Activated naive CD8-positive, alpha-beta T cell treated with anti-CD3 and anti-CD28 coated beads, Interleukin-2, amount 10 ng/mL, durations not matched to agents 7 days and 5 days (primary cell): ENCODE measurements at regions not wholly inside any gene's neighbourhood (a gene's known extent, or its start where the extent isn't known, plus 50 kb on each side); places are given as distances from the start of the nearest gene placed in this dataset.

Experiments
- ATAC-seq: fragments of 150-1000 bp; cut with Tn5 transposase; one replicate; pipeline ENCODE4 v1.10.0; 2021; ENCODE audit warnings: low read depth, moderate library complexity
- POLR2A ChIA-PET: fragments of 350-600 bp; sonication (Branson Sonifier 250); formaldehyde crosslinking; loops from one replicate; lab custom pipeline; 2021; ENCODE audit warnings: antibody characterized with exemption; lab: Charles Lee
- DNase-seq: peaks from one replicate; pipeline ENCODE4 v3.0.0; 2021
- H3K27ac Mint-ChIP-seq: one replicate; pipeline ENCODE4 v1.8.0; 2022; ENCODE audit warnings: mild to moderate bottlenecking, mixed read lengths
- H3K27me3 Mint-ChIP-seq: one replicate; pipeline ENCODE4 v1.8.0; 2022; ENCODE audit warnings: mild to moderate bottlenecking, moderate library complexity, mixed read lengths
- H3K36me3 Mint-ChIP-seq: one replicate; pipeline ENCODE4 v1.8.0; 2021; ENCODE audit warnings: mild to moderate bottlenecking, mixed read lengths
- H3K4me1 Mint-ChIP-seq: one replicate; pipeline ENCODE4 v1.8.0; 2021; ENCODE audit warnings: mixed read lengths
- H3K4me3 Mint-ChIP-seq: one replicate; pipeline ENCODE4 v1.8.0; 2022; ENCODE audit warnings: mild to moderate bottlenecking, moderate library complexity, mixed read lengths
- H3K9me3 Mint-ChIP-seq: one replicate; pipeline ENCODE4 v1.8.0; 2021; ENCODE audit warnings: mixed read lengths

DNA sequence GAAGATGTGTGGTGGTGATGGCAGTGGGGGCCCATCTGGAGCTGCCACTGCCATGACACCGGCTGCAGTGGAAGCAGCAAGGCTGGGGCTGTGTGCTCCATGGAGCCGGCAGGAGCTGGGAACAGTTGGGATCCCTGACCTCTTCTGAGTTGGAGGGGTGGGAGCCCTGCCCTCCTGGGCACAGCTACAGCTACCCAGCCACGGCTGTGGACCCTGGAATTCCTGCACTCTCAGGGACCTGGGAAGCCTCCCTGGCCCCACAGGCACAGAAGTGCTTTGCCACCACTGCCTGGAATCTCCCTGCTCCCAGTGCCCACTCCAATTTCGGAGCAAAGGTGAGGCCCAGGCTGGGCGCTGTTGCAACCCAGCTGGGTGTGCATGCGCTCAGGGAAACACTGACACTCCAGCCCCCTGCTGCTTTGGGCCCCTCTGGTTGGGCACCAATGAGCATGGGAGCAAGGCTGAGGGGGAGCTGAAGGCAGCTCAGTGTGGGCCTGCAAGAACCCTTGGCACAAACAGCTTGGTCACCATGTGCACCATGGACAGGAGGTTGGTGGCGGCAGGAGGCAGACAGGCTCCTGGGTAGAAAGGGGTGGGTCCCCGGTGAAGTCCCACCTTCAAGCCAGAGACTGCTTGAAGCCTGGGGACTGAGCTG is 817.6 kb downstream of the KCNT2 start:
- Mint-ChIP-seq H3K27me3 (no peaks in the 10 kb centered on the region), H3K27ac (no peak overlapping the region), H3K36me3 (no peaks in the 10 kb centered on the region), H3K4me3 (no peak overlapping the region), H3K9me3 (peaks cover 2% of the 10 kb centered on the region), H3K4me1 (no peaks in the 10 kb centered on the region)
- DNase-seq: no peak
- no peak for ATAC-seq
- POLR2A ChIA-PET: no interaction called here

DNA sequence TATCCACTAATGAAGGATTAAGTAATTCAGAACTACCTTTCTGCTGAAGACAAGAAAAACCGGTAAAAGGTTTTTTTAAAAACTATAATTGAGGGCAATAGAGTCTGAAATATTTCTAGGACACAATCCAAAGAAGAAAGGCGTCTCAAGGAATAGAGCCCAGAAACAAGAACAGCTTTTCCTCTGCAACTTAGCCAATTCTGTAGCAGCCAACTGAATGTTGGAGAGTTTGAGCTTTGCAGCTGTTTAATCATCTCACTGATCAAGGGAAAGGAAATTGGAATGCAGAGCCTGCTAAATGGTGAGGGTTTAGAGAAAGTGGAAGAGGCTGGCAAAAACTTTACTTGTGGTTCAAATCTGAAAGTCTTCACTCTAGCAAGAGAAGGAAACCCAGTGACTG is 818.9 kb downstream of the KCNT2 start:
- Mint-ChIP-seq H3K27me3 (no peaks in the 10 kb centered on the region), H3K4me1 (no peaks in the 10 kb centered on the region), H3K4me3 (no peak overlapping the region), H3K36me3 (no peaks in the 10 kb centered on the region), H3K27ac (no peak overlapping the region), H3K9me3 (peaks cover 4% of the 10 kb centered on the region)
- DNase-seq (no peak), ATAC-seq (no peak)
- POLR2A ChIA-PET: no interaction called here

DNA sequence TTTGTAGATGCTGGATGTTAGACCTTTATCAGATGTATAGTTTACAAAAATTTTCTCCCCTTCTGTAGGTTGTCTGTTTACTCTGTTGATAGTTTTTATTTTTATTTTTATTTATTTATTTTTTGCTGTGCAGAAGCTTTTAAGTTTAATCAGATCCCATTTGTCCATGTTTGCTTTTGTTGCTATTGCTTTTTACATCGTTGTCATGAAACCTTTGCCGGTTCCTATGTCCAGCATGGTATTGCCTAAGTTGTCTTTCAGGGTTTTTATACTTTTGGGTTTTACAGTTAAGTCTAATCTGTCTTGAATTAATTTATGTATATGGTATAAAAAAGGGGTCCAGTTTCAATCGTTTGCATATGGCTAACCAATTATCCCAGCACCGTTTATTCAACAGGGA is 819.5 kb downstream of the KCNT2 start:
- no peaks in the 10 kb centered on the region for H3K27me3 Mint-ChIP-seq
- H3K4me3 Mint-ChIP-seq: no peak overlapping the region
- DNase-seq (no peak), ATAC-seq (no peak)
- H3K4me1 Mint-ChIP-seq: no peaks in the 10 kb centered on the region
- peaks cover 4% of the 10 kb centered on the region for H3K9me3 Mint-ChIP-seq
- H3K36me3 Mint-ChIP-seq: no peaks in the 10 kb centered on the region
- POLR2A ChIA-PET: no interaction called here
- no peak overlapping the region for H3K27ac Mint-ChIP-seq

DNA sequence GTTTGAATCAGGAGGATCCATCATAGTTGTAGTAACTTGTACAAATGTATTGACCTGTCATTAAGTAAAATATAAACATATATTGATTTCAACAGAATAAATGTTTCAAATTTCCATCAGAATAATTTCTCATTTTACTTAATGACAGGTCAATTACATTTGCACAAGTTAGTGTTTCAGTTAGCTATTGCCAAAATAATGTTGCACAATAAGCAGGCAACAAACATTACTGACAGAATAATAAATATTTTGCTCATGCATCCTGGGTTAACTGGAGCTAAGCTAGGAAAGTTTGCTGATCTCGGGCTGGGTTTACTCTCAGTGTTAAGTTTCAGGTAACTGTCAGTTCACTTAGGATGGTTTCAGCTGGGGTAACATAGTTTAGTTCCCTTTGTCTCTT is 822.4 kb downstream of the KCNT2 start:
- Mint-ChIP-seq H3K36me3 (no peaks in the 10 kb centered on the region), H3K27ac (no peak overlapping the region), H3K27me3 (no peaks in the 10 kb centered on the region), H3K4me3 (no peak overlapping the region), H3K9me3 (peaks cover 4% of the 10 kb centered on the region), H3K4me1 (no peaks in the 10 kb centered on the region)
- ATAC-seq (no peak), DNase-seq (no peak)
- POLR2A ChIA-PET: no interaction called here

DNA sequence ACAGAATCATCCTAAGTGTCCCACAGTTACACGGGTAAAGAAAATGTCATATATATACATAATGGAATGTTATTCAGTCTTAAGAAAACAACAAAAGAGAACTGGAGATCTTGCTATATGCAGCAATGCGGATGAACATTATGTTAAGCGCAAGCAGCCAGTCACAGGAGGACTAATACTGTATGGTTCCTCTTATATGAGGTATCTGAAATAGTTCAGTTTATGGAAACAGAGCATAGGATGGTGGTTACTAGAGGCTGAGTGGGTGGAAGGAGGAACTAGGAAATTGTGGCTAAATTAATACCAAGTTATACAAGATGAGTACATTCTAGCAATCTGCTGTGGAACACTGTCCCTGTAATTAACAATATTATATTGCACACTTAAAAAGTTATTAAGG is 834.3 kb downstream of the KCNT2 start:
- Mint-ChIP-seq H3K27me3 (no peaks in the 10 kb centered on the region), H3K4me1 (no peaks in the 10 kb centered on the region), H3K4me3 (no peak overlapping the region), H3K36me3 (no peaks in the 10 kb centered on the region), H3K27ac (no peak overlapping the region), H3K9me3 (no peaks in the 10 kb centered on the region)
- no peak for DNase-seq
- ATAC-seq: no peak
- POLR2A ChIA-PET: no interaction called here

DNA sequence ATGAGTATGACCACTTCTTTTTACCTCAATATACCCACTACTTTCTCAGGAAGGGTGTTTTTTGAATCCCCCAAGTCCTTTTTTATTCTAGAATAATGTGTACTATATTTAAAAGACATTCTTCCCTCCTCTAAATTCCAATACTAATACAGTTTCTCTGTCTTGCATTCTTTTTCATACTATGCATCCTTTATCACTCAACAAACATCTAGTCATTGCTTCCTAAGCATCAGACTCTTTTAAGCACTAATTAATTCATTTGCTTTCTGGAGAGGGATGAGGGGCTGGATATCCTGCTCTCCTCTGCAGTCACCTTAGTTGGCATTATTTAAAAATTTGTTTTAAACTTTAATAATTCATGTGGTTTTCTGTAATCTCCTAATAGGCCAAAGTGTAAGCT is 838.8 kb downstream of the KCNT2 start:
- POLR2A ChIA-PET: no interaction called here
- ATAC-seq (no peak), DNase-seq (no peak)
- H3K36me3 Mint-ChIP-seq: no peaks in the 10 kb centered on the region
- H3K27ac Mint-ChIP-seq: no peak overlapping the region
- H3K4me3 Mint-ChIP-seq: no peak overlapping the region
- H3K4me1 Mint-ChIP-seq: no peaks in the 10 kb centered on the region
- H3K9me3 Mint-ChIP-seq: no peaks in the 10 kb centered on the region
- no peaks in the 10 kb centered on the region for H3K27me3 Mint-ChIP-seq

DNA sequence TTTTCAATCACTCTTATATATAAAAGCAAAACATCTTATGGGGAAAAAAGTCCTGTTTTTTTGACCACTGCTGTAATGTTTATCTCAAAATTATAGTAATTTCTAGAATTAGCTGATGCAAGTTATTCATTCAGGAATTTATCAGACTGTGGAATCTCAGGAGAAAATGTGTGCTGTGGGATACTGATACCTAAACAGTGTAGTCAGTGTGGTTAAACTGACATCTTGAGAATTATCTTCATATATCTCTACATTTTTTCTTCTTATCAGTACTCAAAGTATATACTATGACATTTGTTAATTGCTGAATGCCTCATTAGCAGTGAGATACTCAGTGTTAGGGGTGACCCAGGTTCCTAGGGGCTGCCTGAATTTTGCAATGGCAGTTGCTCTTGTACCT is 839.3 kb downstream of the KCNT2 start:
- DNase-seq (no peak), ATAC-seq (no peak)
- no peak overlapping the region for H3K27ac Mint-ChIP-seq
- no peaks in the 10 kb centered on the region for H3K9me3 Mint-ChIP-seq
- no peak overlapping the region for H3K4me3 Mint-ChIP-seq
- no peaks in the 10 kb centered on the region for H3K36me3 Mint-ChIP-seq
- no peaks in the 10 kb centered on the region for H3K27me3 Mint-ChIP-seq
- POLR2A ChIA-PET: no interaction called here
- H3K4me1 Mint-ChIP-seq: no peaks in the 10 kb centered on the region

DNA sequence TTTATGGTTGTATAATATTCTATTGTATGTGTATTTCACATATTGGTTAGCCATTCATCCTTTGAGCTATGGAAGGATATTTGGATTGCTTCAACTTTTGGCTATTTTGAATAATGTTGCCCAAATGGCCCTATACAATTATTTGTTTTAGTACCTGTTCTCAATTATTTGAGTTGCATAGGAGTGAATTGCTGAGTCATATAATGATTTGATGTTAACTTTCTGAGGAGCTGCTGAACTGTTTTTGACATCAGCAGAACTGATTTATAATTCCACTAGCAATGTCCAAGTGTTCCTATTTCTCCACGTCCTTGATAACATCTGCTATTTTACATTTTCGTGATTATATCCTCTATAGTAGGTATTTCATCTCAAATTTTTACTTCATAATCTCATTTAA is 839.9 kb downstream of the KCNT2 start:
- no peak for DNase-seq
- H3K9me3 Mint-ChIP-seq: no peaks in the 10 kb centered on the region
- H3K27me3 Mint-ChIP-seq: no peaks in the 10 kb centered on the region
- H3K4me1 Mint-ChIP-seq: no peaks in the 10 kb centered on the region
- H3K27ac Mint-ChIP-seq: no peak overlapping the region
- POLR2A ChIA-PET: no interaction called here
- no peak overlapping the region for H3K4me3 Mint-ChIP-seq
- no peaks in the 10 kb centered on the region for H3K36me3 Mint-ChIP-seq
- ATAC-seq: no peak

DNA sequence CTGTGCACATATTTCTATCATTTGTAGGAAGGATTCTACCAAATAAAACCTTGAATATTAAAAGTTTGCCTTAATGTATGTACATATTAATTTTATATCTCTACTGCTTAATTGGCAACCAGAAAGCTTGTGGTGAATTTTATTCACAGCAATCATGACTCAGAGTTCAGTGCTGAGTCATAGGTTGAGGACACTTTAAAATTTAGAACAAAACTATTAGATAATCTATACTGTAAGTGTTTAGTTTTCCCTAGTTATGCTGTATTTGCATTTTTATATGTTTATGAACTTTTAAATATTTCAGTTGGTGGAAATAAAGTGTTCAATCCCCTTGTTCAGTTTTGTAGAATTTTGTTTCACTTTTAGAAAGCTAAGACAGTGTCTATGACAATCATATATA is 841.5 kb downstream of the KCNT2 start:
- DNase-seq (no peak), ATAC-seq (no peak)
- Mint-ChIP-seq H3K27me3 (no peaks in the 10 kb centered on the region), H3K4me1 (no peaks in the 10 kb centered on the region), H3K36me3 (no peaks in the 10 kb centered on the region), H3K27ac (no peak overlapping the region), H3K9me3 (no peaks in the 10 kb centered on the region), H3K4me3 (no peak overlapping the region)
- POLR2A ChIA-PET: no interaction called here

DNA sequence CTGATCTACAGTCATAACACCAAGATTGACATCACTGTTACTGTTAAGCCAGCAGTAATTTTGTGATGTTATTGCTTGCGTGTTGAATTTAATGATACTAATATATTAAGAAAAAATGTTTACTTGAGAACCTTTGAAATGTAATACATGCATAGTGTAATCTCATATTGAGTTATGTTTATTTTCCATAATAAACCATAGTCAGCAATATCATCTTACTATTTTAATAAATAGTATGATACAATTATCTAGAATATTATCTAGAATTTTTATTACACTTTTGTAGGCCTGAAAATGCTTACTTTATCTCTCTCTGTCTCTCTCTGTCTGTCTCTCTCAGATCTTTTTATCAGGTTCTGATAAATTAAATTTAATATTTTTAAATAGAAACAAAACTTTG is 843.1 kb downstream of the KCNT2 start:
- Mint-ChIP-seq H3K9me3 (no peaks in the 10 kb centered on the region), H3K27me3 (no peaks in the 10 kb centered on the region), H3K4me3 (no peak overlapping the region), H3K4me1 (no peaks in the 10 kb centered on the region), H3K27ac (no peak overlapping the region), H3K36me3 (no peaks in the 10 kb centered on the region)
- POLR2A ChIA-PET: no interaction called here
- ATAC-seq: no peak
- DNase-seq: no peak

DNA sequence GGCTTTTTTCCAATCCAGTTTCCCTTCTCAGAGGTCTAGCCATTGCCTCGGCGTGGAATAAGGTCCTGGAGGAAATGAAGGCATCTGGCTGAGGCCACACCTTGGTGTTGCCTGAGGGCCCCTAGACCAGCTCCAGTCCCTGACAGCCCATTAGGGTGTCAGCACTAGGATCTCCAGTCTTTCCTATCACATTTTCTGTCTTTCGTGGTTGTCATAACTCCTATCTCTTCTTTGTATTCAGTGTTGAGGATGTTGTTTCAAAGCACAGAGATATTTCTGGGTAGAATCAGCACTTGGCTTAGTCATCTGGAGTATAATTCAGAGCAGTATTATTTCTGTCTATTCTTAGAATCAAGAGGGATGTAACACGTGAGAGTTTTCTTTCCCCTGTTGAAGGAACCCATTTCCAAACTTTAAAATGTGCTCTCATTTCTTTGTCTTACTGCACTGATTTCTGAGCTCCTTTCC is 844.3 kb downstream of the KCNT2 start:
- DNase-seq: no peak
- H3K9me3 Mint-ChIP-seq: no peaks in the 10 kb centered on the region
- no peaks in the 10 kb centered on the region for H3K36me3 Mint-ChIP-seq
- H3K27me3 Mint-ChIP-seq: no peaks in the 10 kb centered on the region
- no peak overlapping the region for H3K27ac Mint-ChIP-seq
- no peak overlapping the region for H3K4me3 Mint-ChIP-seq
- POLR2A ChIA-PET: no interaction called here
- no peaks in the 10 kb centered on the region for H3K4me1 Mint-ChIP-seq
- ATAC-seq: no peak

DNA sequence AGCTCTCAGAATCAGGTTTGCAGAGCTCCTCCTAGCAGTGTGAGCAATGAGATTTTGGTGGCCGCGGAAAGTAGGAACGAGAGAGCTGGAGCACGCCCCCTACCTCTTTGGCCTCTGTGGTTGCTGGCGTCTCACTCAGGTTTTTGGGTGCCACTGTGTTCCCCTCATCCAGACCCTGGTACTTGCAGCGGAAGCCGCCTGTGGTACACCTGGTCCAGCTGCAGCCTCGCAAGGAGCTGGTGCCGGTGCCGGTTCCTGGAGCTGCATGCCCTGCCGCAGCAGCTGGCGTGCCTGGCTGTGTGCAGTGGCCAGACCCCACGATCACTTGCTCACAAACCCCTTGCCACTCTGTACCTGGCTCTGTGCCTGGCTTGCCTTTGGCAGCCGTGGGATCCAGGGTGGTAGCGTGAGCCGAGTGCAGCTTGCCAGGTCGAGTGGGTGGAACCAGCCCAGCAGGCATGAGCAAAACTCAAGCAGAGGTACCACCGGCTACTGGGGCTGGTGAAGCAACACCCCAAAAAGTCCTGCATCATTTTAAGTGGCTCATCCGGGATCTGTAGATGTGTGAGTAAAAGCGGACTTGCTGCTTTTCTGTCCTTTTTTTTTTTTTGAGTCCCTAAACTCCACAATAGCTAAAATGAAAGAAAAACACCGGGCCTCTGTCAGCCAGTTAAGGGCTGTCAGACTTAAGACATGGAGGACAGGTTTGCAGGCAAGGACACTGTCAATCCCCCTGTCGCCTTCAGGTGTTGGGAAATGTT is 844.9 kb downstream of the KCNT2 start:
- Mint-ChIP-seq H3K27me3 (no peaks in the 10 kb centered on the region), H3K9me3 (no peaks in the 10 kb centered on the region), H3K36me3 (no peaks in the 10 kb centered on the region), H3K27ac (no peak overlapping the region), H3K4me1 (no peaks in the 10 kb centered on the region), H3K4me3 (no peak overlapping the region)
- POLR2A ChIA-PET: no interaction called here
- DNase-seq (no peak), ATAC-seq (no peak)

DNA sequence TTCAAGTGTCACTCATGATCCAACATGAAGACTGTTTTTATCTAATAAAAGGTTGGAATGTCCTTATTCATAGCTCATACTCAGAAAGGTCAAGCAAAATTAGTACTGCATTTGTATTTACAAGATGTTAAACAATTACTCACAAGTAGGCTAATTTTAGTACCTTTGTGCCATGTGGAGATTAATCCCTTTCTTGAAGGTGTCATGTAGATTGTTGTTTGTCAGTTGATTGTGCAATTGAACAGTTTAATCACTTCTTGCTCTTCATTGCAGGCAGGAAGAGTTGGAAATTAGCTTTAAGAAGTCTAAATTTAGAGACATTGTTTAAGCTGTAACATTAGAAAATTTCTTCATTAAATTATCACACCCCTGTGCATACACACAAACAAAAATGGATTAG is 847.1 kb downstream of the KCNT2 start:
- Mint-ChIP-seq H3K4me3 (no peak overlapping the region), H3K9me3 (no peaks in the 10 kb centered on the region), H3K36me3 (no peaks in the 10 kb centered on the region), H3K27ac (no peak overlapping the region), H3K27me3 (no peaks in the 10 kb centered on the region), H3K4me1 (no peaks in the 10 kb centered on the region)
- POLR2A ChIA-PET: no interaction called here
- DNase-seq: no peak
- no peak for ATAC-seq

DNA sequence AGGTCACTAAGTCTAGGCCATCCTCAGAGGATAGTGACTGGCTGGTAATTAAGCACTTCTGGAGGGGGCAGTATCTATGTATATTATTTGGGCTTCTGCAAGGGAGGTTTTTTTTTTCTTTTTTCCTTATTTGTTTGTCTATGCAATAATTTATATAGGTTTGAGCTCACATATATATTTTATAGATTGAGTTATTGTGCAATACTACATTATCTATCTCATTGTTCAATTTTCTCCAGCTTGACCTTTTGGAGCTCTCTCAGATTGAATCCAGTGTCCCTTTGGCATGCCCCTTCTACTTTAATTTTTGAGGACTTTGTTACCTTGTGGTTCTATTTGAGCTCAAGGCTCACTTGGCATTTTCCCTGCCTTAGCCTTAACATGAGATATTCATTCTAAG is 852.1 kb downstream of the KCNT2 start:
- POLR2A ChIA-PET: no interaction called here

More for the DNA sequence above, 852.1 kb downstream of the KCNT2 start:
- H3K36me3 Mint-ChIP-seq: no peaks in the 10 kb centered on the region
- H3K27ac Mint-ChIP-seq: no peak overlapping the region
- H3K9me3 Mint-ChIP-seq: no peaks in the 10 kb centered on the region
- no peaks in the 10 kb centered on the region for H3K27me3 Mint-ChIP-seq
- H3K4me1 Mint-ChIP-seq: no peaks in the 10 kb centered on the region
- ATAC-seq (no peak), DNase-seq (no peak)
- no peak overlapping the region for H3K4me3 Mint-ChIP-seq
